Mesodermal cell (in vitro differentiated cells): ENCODE measurements at regions not wholly inside any gene's neighbourhood (a gene's known extent, or its start where the extent isn't known, plus 50 kb on each side); places are given as distances from the start of the nearest gene placed in this dataset.

Source experiments
- H3K27ac ChIP-seq: 2 replicates; pipeline ENCODE4 v1.7.0; 2013; ENCODE audit warnings: mild to moderate bottlenecking, low read depth, low read length, moderate library complexity; ENCODE audit not compliant: severe bottlenecking
- H3K36me3 ChIP-seq: 2 replicates; pipeline ENCODE4 v1.7.1; 2013; ENCODE audit warnings: mild to moderate bottlenecking, low read length, moderate library complexity; ENCODE audit not compliant: control insufficient read depth, insufficient read depth
- H3K4me1 ChIP-seq: one replicate; pipeline ENCODE4 v1.7.1; 2013; ENCODE audit warnings: mild to moderate bottlenecking, low read length; ENCODE audit not compliant: insufficient read depth, control insufficient read depth, poor library complexity, severe bottlenecking
- H3K4me3 ChIP-seq: 2 replicates; pipeline ENCODE4 v1.7.0; 2013; ENCODE audit warnings: low read length, control low read depth, mild to moderate bottlenecking; ENCODE audit not compliant: insufficient read depth, poor library complexity, severe bottlenecking; ENCODE audit errors: extremely low read depth
- H3K9me3 ChIP-seq: 2 replicates; pipeline ENCODE4 v1.7.1; 2013; ENCODE audit warnings: mild to moderate bottlenecking, low read length, moderate library complexity; ENCODE audit not compliant: control insufficient read depth
- WGBS, 2 experiments: methylation state at CpG; one replicate each; pipeline ENCODE4 v1.1.5; 2013; ENCODE audit warnings: missing lambda C conversion rate in 2 of 2; ENCODE audit not compliant: insufficient coverage in 2 of 2; 5-methylcytosine and 5-hydroxymethylcytosine counted together

DNA sequence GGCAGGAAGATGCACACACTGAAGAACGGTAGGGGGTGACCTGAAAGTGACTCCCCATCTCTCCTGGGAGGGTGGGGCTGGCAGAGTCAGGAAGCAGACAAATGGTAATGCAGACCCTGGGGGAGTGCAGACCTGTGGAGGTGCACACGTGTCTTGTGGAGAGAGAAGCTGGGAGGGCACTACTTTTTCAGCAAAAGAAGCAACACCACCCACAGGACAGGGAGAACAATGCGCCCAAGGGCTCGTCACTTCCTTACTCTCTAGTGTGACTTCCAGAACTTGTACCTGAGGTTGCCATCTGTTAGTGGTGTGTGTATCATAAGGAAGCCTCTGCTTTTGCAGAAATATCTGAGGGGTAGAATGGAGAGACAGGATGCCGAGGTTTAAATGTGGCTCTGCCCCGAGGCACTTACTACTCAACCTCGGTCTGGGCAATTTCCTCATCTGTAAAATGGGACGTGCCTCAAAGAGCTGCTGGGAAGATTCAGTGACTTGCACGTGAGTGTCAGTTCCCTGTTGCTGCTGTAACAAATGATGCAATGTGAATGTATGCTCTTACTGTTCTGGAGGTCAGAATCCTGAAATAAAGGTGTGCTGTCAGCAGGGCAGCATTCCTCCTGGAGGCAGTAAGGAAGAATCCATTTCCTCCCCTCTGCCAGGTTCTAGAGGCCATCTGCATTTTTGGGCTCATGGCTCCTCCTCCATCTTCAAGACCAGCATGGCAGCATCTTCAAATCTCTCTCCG, 323.4 kb downstream of the SHANK2 start:
- no peak overlapping the region for H3K4me3 ChIP-seq
- no peak overlapping the region for H3K27ac ChIP-seq

DNA sequence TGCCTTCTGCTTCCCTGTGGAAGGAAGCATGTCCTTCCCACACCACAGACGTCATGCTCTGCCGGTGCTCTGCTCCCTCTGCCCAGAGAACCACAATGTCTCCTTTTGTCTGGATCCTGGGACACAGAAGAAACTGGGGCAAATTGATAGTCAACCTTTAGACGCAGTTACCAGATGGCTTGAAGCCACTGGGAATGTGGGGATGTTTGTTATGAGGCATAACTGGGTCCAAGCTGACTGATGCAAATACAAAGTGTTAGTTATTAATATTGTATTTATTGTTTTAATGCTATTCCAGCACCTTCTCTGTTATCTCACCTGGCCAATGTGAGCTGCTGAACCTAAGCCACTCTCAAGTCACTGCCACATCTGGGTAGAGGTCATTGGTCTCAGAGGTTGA, 322.2 kb downstream of the SHANK2 start:
- Histone ChIP-seq H3K36me3 (no peaks in the 10 kb centered on the region), H3K4me3 (no peak overlapping the region), H3K4me1 (peaks cover 11% of the 10 kb centered on the region), H3K9me3 (peaks cover 4% of the 10 kb centered on the region), H3K27ac (no peak overlapping the region)
- 84 to 88% methylated on average over 3 of the region's 3 CpGs for WGBS, 2 experiments

More for the DNA sequence above, 323.4 kb downstream of the SHANK2 start:
- H3K4me1 ChIP-seq: no peaks in the 10 kb centered on the region
- 85 to 90% methylated on average over 7 to 8 of the region's 10 CpGs for WGBS, 2 experiments
- no peaks in the 10 kb centered on the region for H3K36me3 ChIP-seq
- peaks cover 4% of the 10 kb centered on the region for H3K9me3 ChIP-seq

DNA sequence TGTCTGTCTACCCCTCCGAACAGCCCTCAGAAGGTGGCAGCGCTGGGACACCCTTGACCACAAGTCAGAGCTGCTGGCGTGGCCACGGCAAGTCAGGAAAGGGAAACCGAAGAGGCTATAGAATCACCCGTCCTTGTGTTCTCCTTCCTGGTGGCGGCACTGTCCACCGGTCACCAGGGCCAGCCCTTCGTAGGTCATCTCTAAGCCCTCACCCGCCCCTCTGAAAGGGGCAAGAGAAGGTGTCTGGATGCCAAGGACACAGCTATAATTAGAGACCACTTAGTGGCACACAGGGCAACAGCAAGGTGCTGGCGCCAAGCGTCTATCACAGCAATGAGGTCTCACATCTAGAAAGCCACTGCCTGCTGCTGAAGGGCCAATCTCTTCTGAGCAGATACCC, 320.9 kb downstream of the SHANK2 start:
- H3K36me3 ChIP-seq: no peaks in the 10 kb centered on the region
- WGBS, 2 experiments: 83 to 94% methylated on average over 8 of the region's 12 CpGs
- peaks cover 12% of the 10 kb centered on the region for H3K4me1 ChIP-seq
- H3K9me3 ChIP-seq: peaks cover 4% of the 10 kb centered on the region
- no peak overlapping the region for H3K4me3 ChIP-seq
- H3K27ac ChIP-seq: no peak overlapping the region

DNA sequence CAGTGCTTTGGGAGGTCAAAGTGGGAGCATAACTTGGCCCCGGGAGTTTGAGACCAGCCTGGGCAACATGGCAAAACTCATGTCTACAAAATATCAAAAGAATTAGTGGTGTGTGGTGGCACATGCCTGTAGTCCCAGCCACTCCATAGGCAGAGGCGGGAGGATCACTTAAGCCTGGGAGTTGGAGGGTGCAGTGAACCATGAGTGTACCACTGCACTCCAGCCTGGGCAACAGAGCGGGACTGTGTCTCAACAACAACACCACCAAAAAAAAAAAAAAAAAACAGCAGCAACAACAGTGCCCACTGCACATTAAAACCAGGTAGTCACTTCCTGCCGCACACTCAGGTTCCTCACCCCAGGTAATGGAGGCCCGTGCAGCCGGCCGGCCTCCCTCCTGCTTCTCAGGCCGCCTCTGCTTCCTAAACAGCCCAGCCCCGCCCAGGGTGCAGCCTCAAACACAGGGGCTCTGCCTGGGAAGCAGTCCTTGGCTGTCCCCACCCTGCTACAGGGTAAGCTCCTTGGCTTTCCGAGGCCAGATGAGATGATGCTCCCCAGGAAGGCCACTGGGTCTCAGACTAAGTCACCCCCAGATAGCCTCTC, 318.3 kb downstream of the SHANK2 start:
- peaks cover 12% of the 10 kb centered on the region for H3K4me1 ChIP-seq
- no peak overlapping the region for H3K4me3 ChIP-seq
- peaks cover 4% of the 10 kb centered on the region for H3K9me3 ChIP-seq
- no peaks in the 10 kb centered on the region for H3K36me3 ChIP-seq
- H3K27ac ChIP-seq: no peak overlapping the region
- WGBS, 2 experiments: 90 to 96% methylated on average over 7 to 8 of the region's 10 CpGs

DNA sequence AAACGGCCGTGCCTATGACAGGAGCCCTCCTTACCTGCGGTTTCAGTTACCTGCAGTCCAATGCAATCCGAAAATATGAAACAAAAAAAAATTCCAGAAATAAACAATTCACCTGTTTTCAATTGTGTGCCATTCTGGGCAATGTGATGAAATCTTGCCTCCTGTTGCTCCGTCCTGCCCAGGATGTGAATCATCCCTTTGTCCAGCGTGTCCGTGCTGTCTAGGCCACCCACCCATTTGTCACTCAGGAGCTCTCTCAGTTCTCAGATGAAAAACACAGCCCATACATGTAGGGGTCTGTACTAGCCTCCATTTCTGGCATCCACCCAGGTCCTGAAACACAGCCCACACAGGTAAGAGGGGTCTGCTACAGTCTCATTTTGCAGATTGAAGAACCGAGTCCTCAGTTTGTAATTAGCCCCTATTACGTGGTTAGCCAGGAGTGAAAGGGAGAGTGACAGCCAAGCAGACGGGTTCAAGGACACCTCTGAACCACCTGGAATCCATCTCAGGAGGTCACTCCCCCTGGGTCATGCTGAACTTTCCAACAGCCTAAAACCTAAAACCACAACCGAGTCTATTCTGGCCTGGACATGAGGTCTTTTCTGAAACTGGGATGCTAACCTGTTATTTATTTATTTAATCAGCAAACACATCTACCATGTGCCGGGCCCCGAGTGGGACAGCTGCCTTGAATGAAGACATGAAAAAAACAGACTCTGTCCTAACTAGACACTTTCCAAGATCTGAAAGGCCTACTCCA, 317.2 kb downstream of the SHANK2 start:
- WGBS, 2 experiments: 95 to 98% methylated on average over 7 to 12 of the region's 13 CpGs

DNA sequence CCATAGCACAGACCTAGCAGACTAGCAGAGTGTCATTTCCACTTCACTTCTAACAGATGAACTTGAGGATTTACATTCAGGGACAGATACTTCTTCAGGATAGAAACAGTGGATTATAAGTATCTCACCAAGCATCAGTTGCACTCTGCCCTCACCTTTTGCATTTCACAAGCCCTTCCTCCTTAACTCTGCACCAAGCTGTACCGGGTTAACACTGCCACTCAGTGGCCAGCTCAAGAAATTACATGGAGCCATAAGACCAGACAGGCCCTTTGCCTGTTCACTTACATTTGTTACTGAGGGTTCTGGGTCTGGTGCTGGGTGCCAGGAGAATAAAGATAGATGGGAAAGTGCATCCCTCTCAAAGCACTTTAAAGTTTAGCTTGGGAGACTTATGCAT, 309.8 kb downstream of the SHANK2 start:
- Histone ChIP-seq H3K9me3 (peaks cover 21% of the 10 kb centered on the region), H3K36me3 (no peaks in the 10 kb centered on the region)
- WGBS, 2 experiments: 100% methylated on average over 1 of the region's 1 CpG; no CpG with 5 or more reads in 1 of the 2 experiments

More for the DNA sequence above, 317.2 kb downstream of the SHANK2 start:
- Histone ChIP-seq H3K36me3 (no peaks in the 10 kb centered on the region), H3K4me3 (no peak overlapping the region), H3K9me3 (peaks cover 8% of the 10 kb centered on the region), H3K4me1 (peaks cover 12% of the 10 kb centered on the region), H3K27ac (no peak overlapping the region)

DNA sequence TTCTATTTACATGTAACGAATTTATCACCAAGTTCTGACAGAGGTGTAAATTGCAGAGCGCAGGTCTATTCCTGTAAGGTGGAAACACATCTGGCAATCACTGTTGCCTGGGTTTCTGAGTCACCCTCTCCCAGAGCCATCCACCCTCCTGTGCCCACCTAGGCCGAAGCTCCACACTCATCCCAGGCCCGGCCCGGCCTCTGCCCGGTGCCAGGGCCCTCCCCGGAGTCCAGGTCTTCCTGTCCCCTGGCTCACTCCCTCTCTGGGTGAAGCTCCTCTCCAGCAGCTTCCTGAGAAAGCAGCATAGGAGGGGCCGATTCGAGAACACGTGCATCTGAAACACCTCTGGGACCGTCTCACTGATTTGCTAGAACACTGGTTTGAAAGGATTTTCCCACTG, 308.2 kb downstream of the SHANK2 start:
- Histone ChIP-seq H3K4me1 (no peaks in the 10 kb centered on the region), H3K36me3 (no peaks in the 10 kb centered on the region), H3K9me3 (peaks cover 21% of the 10 kb centered on the region), H3K27ac (no peak overlapping the region), H3K4me3 (no peak overlapping the region)
- WGBS, 2 experiments: 85 to 94% methylated on average over 11 of the region's 11 CpGs

More for the DNA sequence above, 309.8 kb downstream of the SHANK2 start:
- H3K4me3 ChIP-seq: no peak overlapping the region
- no peaks in the 10 kb centered on the region for H3K4me1 ChIP-seq
- no peak overlapping the region for H3K27ac ChIP-seq

DNA sequence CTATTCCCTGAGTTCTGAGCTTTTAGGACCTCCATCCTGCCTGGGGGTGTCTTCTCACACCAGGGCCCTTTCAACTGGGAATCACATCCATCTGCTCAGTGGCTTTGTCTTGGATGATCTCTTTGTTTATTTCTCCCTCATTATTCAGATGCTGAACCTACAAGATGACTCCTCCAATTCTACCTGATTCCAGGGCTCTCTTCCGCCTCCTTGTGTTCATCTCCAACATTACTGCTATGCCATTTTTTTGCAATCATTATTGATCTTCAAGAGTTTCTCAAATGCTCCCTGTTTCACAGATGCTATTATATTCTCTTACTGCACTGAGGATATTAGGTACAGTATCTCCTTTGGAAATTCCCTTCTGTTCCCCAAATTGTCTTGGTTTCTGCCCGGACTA, 307.7 kb downstream of the SHANK2 start:
- H3K9me3 ChIP-seq: peaks cover 20% of the 10 kb centered on the region
- no peak overlapping the region for H3K27ac ChIP-seq
- 94 to 100% methylated on average over 1 to 2 of the region's 2 CpGs for WGBS, 2 experiments
- no peaks in the 10 kb centered on the region for H3K36me3 ChIP-seq
- no peak overlapping the region for H3K4me3 ChIP-seq
- no peaks in the 10 kb centered on the region for H3K4me1 ChIP-seq

DNA sequence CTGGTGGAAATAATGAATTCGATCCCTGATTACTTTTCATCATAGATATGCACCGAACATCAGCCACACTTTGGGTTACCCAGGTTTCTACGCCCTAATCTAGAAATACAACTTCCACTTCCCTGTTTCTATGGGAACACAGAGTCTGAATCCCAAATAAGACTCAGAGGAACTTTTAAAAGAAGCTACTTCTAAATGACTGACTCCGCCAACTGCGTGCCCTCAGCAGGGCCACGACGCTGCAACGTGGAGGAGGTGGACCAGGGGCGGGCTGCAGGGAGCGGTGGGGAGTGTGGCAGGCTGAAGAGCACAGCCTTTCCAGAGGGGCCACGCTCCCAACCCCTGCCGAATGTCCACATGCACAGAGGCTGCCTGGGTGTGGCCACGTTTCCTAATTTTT, 304.0 kb downstream of the SHANK2 start:
- H3K27ac ChIP-seq: no peak overlapping the region
- 92 to 93% methylated on average over 10 to 12 of the region's 13 CpGs for WGBS, 2 experiments
- no peaks in the 10 kb centered on the region for H3K4me1 ChIP-seq
- no peaks in the 10 kb centered on the region for H3K36me3 ChIP-seq
- peaks cover under 1% of the 10 kb centered on the region for H3K9me3 ChIP-seq
- H3K4me3 ChIP-seq: no peak overlapping the region

DNA sequence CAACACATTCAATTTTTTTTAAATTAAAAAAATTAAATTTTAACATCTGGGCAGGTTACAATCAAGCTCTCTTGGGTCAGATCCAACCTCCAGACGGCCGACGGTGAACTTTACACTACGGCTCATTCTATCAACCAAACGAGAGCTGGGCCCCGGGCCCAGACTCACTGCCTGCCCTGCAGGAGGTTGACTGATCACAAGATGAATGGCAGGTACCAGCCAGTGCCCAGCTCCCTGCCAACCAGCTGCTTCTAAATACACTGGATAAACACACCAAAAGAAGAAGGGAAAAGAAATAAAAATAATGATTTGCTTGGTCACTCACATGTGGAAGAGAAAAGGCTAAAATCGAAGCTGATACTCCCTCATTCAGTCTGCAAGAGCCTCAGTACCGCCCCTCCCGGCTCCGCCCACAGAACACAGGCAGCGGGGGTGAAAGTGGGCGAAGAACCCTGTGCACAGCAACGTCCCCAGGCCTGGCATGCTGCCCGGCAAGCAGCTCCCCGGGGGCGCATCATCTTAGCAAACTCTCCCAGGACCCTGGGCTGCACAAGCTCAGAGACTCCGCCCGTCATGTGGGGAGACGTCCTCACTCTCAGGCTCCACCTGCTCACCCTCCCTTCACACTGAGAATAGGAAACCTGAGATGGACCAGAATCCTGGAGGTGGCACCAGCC, 303.4 kb downstream of the SHANK2 start:
- WGBS, 2 experiments: 73 to 88% methylated on average over 16 to 18 of the region's 19 CpGs
- H3K9me3 ChIP-seq: no peaks in the 10 kb centered on the region
- no peak overlapping the region for H3K27ac ChIP-seq

More for the DNA sequence above, 303.4 kb downstream of the SHANK2 start:
- no peaks in the 10 kb centered on the region for H3K4me1 ChIP-seq
- no peak overlapping the region for H3K4me3 ChIP-seq
- H3K36me3 ChIP-seq: no peaks in the 10 kb centered on the region
